ENCODE measurements at regions not wholly inside any gene's neighbourhood (a gene's known extent, or its start where the extent isn't known, plus 50 kb on each side); places are given as distances from the start of the nearest gene placed in this dataset.

DNA sequence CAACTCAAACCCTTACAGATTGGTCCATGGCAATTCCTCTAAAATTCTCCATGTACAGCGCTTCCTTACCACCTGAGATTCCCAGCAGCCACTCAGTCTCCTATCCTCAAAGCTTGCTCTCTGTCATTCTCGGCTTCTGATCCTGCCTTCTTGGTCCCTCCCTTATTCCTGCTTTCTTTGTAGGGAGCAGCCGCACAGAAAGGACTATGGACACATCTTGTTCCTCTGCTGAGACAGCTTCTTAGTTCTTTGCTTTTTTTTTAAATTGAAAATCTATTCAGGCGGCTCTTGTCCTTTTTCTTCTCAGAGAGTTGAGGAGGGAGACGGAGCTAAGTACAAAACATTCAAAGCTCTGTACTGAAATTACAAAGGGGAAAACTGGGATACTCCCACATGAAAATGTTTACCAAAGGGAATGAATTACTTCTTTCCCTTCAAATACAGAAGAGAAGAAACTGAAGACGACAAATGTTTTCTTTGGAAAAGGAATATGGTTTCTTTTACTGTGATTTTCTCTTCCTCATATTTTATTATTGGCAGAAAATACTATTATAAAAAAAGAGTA lies 285.1 kb downstream of the IL20RB start:
- no peaks in the 10 kb centered on the region for H3K27me3 ChIP-seq (ENCODE audit: control insufficient read depth, low read length)
- no peaks in the 10 kb centered on the region for H3K4me1 ChIP-seq (ENCODE audit: control insufficient read depth, low read length)
- H3K27ac ChIP-seq (ENCODE audit: low read depth, low read length): no peak overlapping the region
- no peak for TF ChIP-seq EZH2phosphoT487 (IDR thresholded peaks at IDR 0.05; ENCODE audit: borderline replicate concordance, low read length)
- TF ChIP-seq, protein P1, sequence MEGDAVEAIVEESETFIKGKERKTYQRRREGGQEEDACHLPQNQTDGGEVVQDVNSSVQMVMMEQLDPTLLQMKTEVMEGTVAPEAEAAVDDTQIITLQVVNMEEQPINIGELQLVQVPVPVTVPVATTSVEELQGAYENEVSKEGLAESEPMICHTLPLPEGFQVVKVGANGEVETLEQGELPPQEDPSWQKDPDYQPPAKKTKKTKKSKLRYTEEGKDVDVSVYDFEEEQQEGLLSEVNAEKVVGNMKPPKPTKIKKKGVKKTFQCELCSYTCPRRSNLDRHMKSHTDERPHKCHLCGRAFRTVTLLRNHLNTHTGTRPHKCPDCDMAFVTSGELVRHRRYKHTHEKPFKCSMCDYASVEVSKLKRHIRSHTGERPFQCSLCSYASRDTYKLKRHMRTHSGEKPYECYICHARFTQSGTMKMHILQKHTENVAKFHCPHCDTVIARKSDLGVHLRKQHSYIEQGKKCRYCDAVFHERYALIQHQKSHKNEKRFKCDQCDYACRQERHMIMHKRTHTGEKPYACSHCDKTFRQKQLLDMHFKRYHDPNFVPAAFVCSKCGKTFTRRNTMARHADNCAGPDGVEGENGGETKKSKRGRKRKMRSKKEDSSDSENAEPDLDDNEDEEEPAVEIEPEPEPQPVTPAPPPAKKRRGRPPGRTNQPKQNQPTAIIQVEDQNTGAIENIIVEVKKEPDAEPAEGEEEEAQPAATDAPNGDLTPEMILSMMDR (IDR thresholded peaks at IDR 0.05; ENCODE audit: low read depth, low read length, poor library complexity, severe bottlenecking): no peak
- no peaks in the 10 kb centered on the region for H3F3A ChIP-seq (ENCODE audit: control insufficient read depth, insufficient read depth)
- no peaks in the 10 kb centered on the region for H3K36me3 ChIP-seq (ENCODE audit: control insufficient read depth, low read length)
- H3K9me2 ChIP-seq (replicated peaks; ENCODE audit: control insufficient read depth, low read length): no peaks in the 10 kb centered on the region
- no peak overlapping the region for H3K4me2 ChIP-seq (ENCODE audit: low read length)
- no peak overlapping the region for H3K4me3 ChIP-seq (ENCODE audit: low read length)
- H4K20me1 ChIP-seq (ENCODE audit: control insufficient read depth, insufficient read depth, low read depth, low read length): no peaks in the 10 kb centered on the region
- H3K79me2 ChIP-seq (ENCODE audit: control insufficient read depth, low read length): no peaks in the 10 kb centered on the region
- no peaks in the 10 kb centered on the region for H3K9me3 ChIP-seq (ENCODE audit: control insufficient read depth, insufficient read depth, low read length)

GRCh38 chr3:137246491-137246890 lies 288.7 kb downstream of the IL20RB start:
- Histone ChIP-seq H3K4me3 (ENCODE audit: low read length) (no peak overlapping the region), H4K20me1 (ENCODE audit: control insufficient read depth, insufficient read depth, low read depth, low read length) (no peaks in the 10 kb centered on the region)

DNA sequence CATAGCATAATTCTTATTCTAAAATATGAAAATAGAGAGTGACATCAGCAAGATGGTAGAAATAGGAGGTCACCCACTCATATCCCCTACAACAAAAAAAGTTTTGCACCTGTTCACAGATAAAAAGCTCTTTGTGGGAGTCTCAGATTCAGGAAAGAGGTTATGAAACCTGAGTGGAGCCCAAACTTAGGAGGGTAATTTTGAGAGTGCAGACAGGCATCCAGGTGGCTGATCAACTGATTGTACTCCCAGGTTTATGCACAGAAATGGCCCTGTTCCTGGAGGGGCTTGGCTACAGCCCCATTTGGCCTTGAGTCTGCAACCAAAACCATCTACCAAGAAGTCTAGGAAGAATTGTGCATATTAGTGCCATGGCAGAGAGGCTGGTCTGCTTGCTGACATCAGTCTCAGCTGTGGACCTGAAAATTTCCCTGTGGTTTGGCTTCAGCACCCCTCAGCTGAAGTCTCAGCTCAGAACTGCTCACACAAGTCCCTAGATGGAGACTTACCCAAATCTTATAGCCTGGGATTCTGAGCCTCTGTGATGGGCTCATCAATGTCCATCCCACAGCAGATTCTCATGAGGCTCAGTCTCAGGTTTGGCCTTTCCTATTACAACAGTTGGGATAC lies 291.6 kb downstream of the IL20RB start:
- Histone ChIP-seq H3K79me2 (ENCODE audit: control insufficient read depth, low read length) (no peaks in the 10 kb centered on the region), H3K4me1 (ENCODE audit: control insufficient read depth, low read length) (no peaks in the 10 kb centered on the region), H3K9me3 (ENCODE audit: control insufficient read depth, insufficient read depth, low read length) (no peaks in the 10 kb centered on the region), H3K9me2 (replicated peaks; ENCODE audit: control insufficient read depth, low read length) (no peaks in the 10 kb centered on the region), H4K20me1 (ENCODE audit: control insufficient read depth, insufficient read depth, low read depth, low read length) (no peaks in the 10 kb centered on the region), H3K27me3 (ENCODE audit: control insufficient read depth, low read length) (no peaks in the 10 kb centered on the region), H3K4me3 (ENCODE audit: low read length) (no peak overlapping the region), H3K27ac (ENCODE audit: low read depth, low read length) (no peak overlapping the region), H3F3A (ENCODE audit: control insufficient read depth, insufficient read depth) (no peaks in the 10 kb centered on the region), H3K36me3 (ENCODE audit: control insufficient read depth, low read length) (no peaks in the 10 kb centered on the region), H3K4me2 (ENCODE audit: low read length) (no peak overlapping the region)
- TF ChIP-seq, protein P1 (IDR thresholded peaks at IDR 0.05; ENCODE audit: low read depth, low read length, poor library complexity, severe bottlenecking): no peak
- no peak for TF ChIP-seq EZH2phosphoT487 (IDR thresholded peaks at IDR 0.05; ENCODE audit: borderline replicate concordance, low read length)

More at GRCh38 chr3:137246491-137246890, 288.7 kb downstream of the IL20RB start:
- Histone ChIP-seq H3F3A (ENCODE audit: control insufficient read depth, insufficient read depth) (no peaks in the 10 kb centered on the region), H3K27me3 (ENCODE audit: control insufficient read depth, low read length) (no peaks in the 10 kb centered on the region), H3K4me2 (ENCODE audit: low read length) (no peak overlapping the region), H3K4me1 (ENCODE audit: control insufficient read depth, low read length) (no peaks in the 10 kb centered on the region), H3K27ac (ENCODE audit: low read depth, low read length) (no peak overlapping the region), H3K9me3 (ENCODE audit: control insufficient read depth, insufficient read depth, low read length) (no peaks in the 10 kb centered on the region), H3K36me3 (ENCODE audit: control insufficient read depth, low read length) (no peaks in the 10 kb centered on the region), H3K79me2 (ENCODE audit: control insufficient read depth, low read length) (no peaks in the 10 kb centered on the region), H3K9me2 (replicated peaks; ENCODE audit: control insufficient read depth, low read length) (no peaks in the 10 kb centered on the region)
- TF ChIP-seq, protein P1 (IDR thresholded peaks at IDR 0.05; ENCODE audit: low read depth, low read length, poor library complexity, severe bottlenecking): no peak
- TF ChIP-seq EZH2phosphoT487 (IDR thresholded peaks at IDR 0.05; ENCODE audit: borderline replicate concordance, low read length): no peak

Measured in DOHH2 (cell line).